HG03378 (cell line): ENCODE measurements at regions not wholly inside any gene's neighbourhood (a gene's known extent, or its start where the extent isn't known, plus 50 kb on each side); places are given as distances from the start of the nearest gene placed in this dataset.

Source experiments
- ATAC-seq: cut with Tn5 transposase; IDR thresholded peaks from one replicate; pipeline ENCODE4 v1.9.1; 2021; ENCODE audit warnings: mild to moderate bottlenecking, moderate library complexity; ENCODE audit not compliant: unreplicated experiment

- no peak for ATAC-seq
These were observed 299.1 kb upstream of the NRIP1 start for GRCh38 chr21:15363921-15364320.

GRCh38 chr21:15365751-15366392, 301.1 kb upstream of the NRIP1 start:
- no peak for ATAC-seq

GRCh38 chr21:15366555-15366954, 301.8 kb upstream of the NRIP1 start:
- ATAC-seq = no peak

GRCh38 chr21:15367061-15367626, 302.3 kb upstream of the NRIP1 start:
- no peak for ATAC-seq

GRCh38 chr21:15370462-15370975, 305.7 kb upstream of the NRIP1 start:
- ATAC-seq = no peak

GRCh38 chr21:15373941-15374340, 309.1 kb upstream of the NRIP1 start:
- ATAC-seq = no peak

GRCh38 chr21:15379776-15380175, 315.0 kb upstream of the NRIP1 start:
- no peak for ATAC-seq

GRCh38 chr21:15383588-15383987, 318.8 kb upstream of the NRIP1 start:
- ATAC-seq = no peak

- no peak for ATAC-seq
These were observed 325.2 kb upstream of the NRIP1 start for GRCh38 chr21:15390049-15390448.

- ATAC-seq = no peak
These were observed 332.5 kb upstream of the NRIP1 start for GRCh38 chr21:15397258-15397657.

GRCh38 chr21:15400905-15401304, 328.9 kb upstream of the USP25 start:
- no peak for ATAC-seq

- ATAC-seq = no peak
These were observed 328.5 kb upstream of the USP25 start for GRCh38 chr21:15401331-15401730.

GRCh38 chr21:15405214-15405613, 324.6 kb upstream of the USP25 start:
- no peak for ATAC-seq

GRCh38 chr21:15406791-15407190, 323.0 kb upstream of the USP25 start:
- no peak for ATAC-seq

GRCh38 chr21:15407585-15407984, 322.2 kb upstream of the USP25 start:
- ATAC-seq = no peak

GRCh38 chr21:15408089-15408488, 321.7 kb upstream of the USP25 start:
- peak; percentile 79 for ATAC-seq

- no peak for ATAC-seq
These were observed 320.8 kb upstream of the USP25 start for GRCh38 chr21:15409031-15409430.

GRCh38 chr21:15410853-15411252, 318.9 kb upstream of the USP25 start:
- no peak for ATAC-seq

- ATAC-seq = peak; percentile 49
These were observed 315.7 kb upstream of the USP25 start for GRCh38 chr21:15414057-15414456.

GRCh38 chr21:15415541-15416261, 314.1 kb upstream of the USP25 start:
- no peak for ATAC-seq

- ATAC-seq = no peak
These were observed 308.3 kb upstream of the USP25 start for GRCh38 chr21:15421441-15421881.

- no peak for ATAC-seq
These were observed 307.8 kb upstream of the USP25 start for GRCh38 chr21:15421947-15422346.
